ENCODE measurements at regions not wholly inside any gene's neighbourhood (a gene's known extent, or its start where the extent isn't known, plus 50 kb on each side); places are given as distances from the start of the nearest gene placed in this dataset.

DNA sequence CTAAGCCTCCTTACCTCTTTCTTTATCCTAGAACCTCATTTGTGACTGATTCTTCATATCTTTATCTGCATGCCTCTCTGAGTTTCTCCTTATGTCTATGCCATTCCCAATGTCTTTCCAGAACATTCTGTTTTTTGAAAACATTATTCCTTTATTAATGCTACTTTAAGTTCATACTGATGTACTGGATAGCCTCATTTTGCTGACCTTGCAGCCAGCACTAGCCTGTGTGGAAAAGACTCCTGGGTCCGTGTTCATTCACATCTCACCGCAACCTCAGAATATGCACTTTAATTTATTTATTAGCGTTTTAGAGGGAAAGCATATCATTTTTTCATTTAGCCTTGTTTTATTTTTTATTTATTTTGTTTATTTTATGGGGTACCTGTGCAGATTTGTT lies 208.1 kb upstream of the NPVF start:
- Histone ChIP-seq H3K27ac (no peak overlapping the region), H3K27me3 (no peaks in the 10 kb centered on the region), H3K4me1 (no peaks in the 10 kb centered on the region), H3K4me3 (no peak overlapping the region), H3K9me3 (peaks cover 0 to 4% (median 0%) of the 10 kb centered on the region in 4 donors), H3K36me3 (no peaks in the 10 kb centered on the region)
- no peak for TF ChIP-seq POLR2A (IDR thresholded peaks at IDR 0.05)
- TF ChIP-seq, protein P1, sequence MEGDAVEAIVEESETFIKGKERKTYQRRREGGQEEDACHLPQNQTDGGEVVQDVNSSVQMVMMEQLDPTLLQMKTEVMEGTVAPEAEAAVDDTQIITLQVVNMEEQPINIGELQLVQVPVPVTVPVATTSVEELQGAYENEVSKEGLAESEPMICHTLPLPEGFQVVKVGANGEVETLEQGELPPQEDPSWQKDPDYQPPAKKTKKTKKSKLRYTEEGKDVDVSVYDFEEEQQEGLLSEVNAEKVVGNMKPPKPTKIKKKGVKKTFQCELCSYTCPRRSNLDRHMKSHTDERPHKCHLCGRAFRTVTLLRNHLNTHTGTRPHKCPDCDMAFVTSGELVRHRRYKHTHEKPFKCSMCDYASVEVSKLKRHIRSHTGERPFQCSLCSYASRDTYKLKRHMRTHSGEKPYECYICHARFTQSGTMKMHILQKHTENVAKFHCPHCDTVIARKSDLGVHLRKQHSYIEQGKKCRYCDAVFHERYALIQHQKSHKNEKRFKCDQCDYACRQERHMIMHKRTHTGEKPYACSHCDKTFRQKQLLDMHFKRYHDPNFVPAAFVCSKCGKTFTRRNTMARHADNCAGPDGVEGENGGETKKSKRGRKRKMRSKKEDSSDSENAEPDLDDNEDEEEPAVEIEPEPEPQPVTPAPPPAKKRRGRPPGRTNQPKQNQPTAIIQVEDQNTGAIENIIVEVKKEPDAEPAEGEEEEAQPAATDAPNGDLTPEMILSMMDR (IDR thresholded peaks at IDR 0.05) = no peak
- no peak for DNase-seq

DNA sequence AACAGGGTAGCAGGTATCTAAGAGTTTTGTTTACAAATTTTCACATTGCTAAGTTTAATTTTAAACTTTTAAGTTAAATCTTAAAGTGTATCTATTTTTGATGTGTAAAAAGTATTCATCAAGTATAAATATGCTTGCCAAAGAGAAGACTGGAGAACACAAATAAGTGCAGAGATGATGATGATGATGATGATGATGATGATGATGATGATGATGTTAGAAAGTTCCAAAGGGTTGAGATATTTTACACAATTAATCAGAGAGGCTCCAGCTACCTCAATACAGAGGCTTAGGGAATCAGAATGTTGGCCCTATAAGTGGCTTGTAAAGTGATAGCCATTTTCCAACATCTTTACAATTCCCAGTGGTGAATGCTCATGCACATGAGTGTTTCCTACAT lies 209.0 kb upstream of the NPVF start:
- Histone ChIP-seq H3K9me3 (peaks cover 0 to 8% (median 0%) of the 10 kb centered on the region in 4 donors), H3K36me3 (no peaks in the 10 kb centered on the region), H3K27me3 (no peaks in the 10 kb centered on the region), H3K4me3 (no peak overlapping the region), H3K4me1 (no peaks in the 10 kb centered on the region), H3K27ac (no peak overlapping the region)
- TF ChIP-seq, protein P1 (IDR thresholded peaks at IDR 0.05) = no peak
- TF ChIP-seq POLR2A (IDR thresholded peaks at IDR 0.05) = no peak
- no peak for DNase-seq

DNA sequence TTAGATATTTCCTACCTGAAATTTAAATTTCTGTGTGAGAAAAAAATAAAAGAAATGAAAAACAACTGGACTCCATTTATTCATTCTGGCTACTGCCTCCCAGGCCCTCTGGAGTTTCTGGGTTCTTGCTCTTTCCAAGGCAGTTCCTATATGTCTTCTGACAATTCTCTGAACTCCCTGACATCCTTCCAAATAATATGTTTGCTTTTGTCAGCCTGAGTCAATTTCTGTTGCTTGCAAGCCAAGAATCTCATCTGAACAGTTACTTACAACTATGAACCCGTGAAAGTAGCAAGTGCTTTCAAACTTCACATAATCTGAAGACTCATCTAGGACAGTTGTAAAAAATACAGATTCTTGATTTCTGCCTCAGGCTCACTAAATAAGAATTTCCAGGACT lies 216.7 kb upstream of the NPVF start:
- Histone ChIP-seq H3K27me3 (no peaks in the 10 kb centered on the region), H3K9me3 (peaks cover 0 to 8% (median 0%) of the 10 kb centered on the region in 4 donors), H3K27ac (no peak overlapping the region), H3K36me3 (no peaks in the 10 kb centered on the region), H3K4me3 (no peak overlapping the region), H3K4me1 (no peaks in the 10 kb centered on the region)
- no peak for DNase-seq
- TF ChIP-seq POLR2A (IDR thresholded peaks at IDR 0.05) = no peak
- TF ChIP-seq, protein P1 (IDR thresholded peaks at IDR 0.05) = no peak

DNA sequence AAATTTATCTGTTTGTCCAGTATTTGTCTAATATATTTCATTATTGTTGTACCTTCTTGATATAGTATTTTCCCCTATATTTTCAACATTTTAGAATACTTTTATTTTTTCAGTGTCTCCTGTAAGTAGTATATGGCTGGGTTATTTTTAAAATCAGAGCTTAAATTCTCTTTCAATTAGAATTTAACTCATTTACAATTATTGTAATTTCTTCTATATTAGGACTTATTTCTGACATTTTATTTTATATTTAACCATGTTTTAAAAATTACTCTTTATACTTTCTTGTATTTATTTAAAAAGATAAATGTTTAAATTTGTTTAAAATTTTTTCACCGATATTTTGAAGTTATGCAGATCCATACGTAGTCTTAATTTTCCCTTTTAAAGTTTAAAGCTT lies 220.0 kb upstream of the NPVF start:
- no peak overlapping the region for H3K27ac ChIP-seq
- DNase-seq = no peak
- no peaks in the 10 kb centered on the region for H3K4me1 ChIP-seq
- no peaks in the 10 kb centered on the region for H3K9me3 ChIP-seq
- H3K36me3 ChIP-seq = no peaks in the 10 kb centered on the region
- no peak overlapping the region for H3K4me3 ChIP-seq
- no peak for TF ChIP-seq POLR2A (IDR thresholded peaks at IDR 0.05)
- TF ChIP-seq, protein P1 (IDR thresholded peaks at IDR 0.05) = no peak
- H3K27me3 ChIP-seq = no peaks in the 10 kb centered on the region

DNA sequence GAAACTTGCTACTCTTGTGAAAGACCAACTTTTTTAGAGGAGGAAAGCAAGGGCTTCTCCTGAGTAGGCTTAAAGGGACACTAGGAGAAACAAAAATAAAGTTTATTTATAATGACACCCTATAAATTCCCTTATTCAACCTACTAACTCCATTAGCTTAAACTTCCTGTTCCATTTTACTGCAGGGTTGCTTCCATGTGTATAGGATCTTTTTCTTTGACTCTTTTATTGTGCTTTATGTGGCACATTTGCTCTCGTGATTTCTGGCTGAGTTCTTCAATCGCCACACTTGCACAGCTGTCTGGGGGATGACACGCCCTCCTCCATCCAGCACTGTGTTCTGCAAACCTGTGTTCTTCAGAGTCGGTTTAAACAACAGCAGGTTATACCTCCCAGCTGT lies 225.7 kb upstream of the NPVF start:
- Histone ChIP-seq H3K27me3 (no peaks in the 10 kb centered on the region), H3K4me1 (peaks cover 0 to 11% (median 0%) of the 10 kb centered on the region in 4 donors), H3K36me3 (no peaks in the 10 kb centered on the region), H3K4me3 (no peak overlapping the region), H3K9me3 (no peaks in the 10 kb centered on the region), H3K27ac (peak overlapping the region in 1 of 4 donors; percentile 40)
- no peak for DNase-seq
- TF ChIP-seq POLR2A (IDR thresholded peaks at IDR 0.05) = no peak
- TF ChIP-seq, protein P1 (IDR thresholded peaks at IDR 0.05) = no peak

DNA sequence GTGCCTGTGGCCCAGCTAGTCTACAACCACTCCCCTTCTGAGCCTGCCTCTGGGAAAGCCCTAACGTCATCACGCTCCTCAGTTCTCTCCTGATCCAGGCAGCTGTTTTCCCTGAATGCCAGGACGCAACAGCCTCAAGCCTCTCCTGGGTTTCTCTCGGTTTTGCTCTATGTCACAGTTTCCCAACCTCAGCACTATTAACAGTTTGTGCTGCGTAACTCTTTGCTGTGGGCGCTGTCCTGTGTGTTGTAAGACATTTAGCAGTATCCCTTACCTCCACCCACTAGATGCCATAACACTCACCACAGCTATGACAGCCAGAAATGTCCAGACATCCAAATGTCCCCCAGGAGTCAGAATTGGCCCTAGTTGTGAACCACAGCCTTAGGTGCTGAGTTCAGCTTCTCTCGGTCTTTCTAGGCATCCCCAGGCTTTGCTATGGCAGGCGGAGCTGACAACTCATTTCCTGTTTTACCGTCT lies 226.3 kb upstream of the NPVF start:
- peak overlapping the region in 2 of 4 donors; percentile 22 to 40 for H3K27ac ChIP-seq
- H3K27me3 ChIP-seq = no peaks in the 10 kb centered on the region
- H3K4me3 ChIP-seq = no peak overlapping the region
- no peaks in the 10 kb centered on the region for H3K9me3 ChIP-seq
- H3K4me1 ChIP-seq = peaks cover 0 to 11% (median 0%) of the 10 kb centered on the region in 4 donors
- no peak for TF ChIP-seq POLR2A (IDR thresholded peaks at IDR 0.05)
- TF ChIP-seq, protein P1 (IDR thresholded peaks at IDR 0.05) = no peak
- H3K36me3 ChIP-seq = no peaks in the 10 kb centered on the region
- peak in 1 of 3 donors; percentile 47 for DNase-seq

All from Peyer's patch (tissue), 4 donors.